RCC 7860 (cell line): ENCODE measurements at regions not wholly inside any gene's neighbourhood (a gene's known extent, or its start where the extent isn't known, plus 50 kb on each side); places are given as distances from the start of the nearest gene placed in this dataset.

Experiments used
- DNase-seq: peaks from one replicate; pipeline ENCODE4 v3.0.0-alpha.2; 2015; ENCODE audit warnings: low spot score
- FAIRE-seq: peaks from 2 replicates; lab custom pipeline; 2012; peaks lifted over from hg19 to GRCh38; lab: Jason Lieb, UNC

DNA sequence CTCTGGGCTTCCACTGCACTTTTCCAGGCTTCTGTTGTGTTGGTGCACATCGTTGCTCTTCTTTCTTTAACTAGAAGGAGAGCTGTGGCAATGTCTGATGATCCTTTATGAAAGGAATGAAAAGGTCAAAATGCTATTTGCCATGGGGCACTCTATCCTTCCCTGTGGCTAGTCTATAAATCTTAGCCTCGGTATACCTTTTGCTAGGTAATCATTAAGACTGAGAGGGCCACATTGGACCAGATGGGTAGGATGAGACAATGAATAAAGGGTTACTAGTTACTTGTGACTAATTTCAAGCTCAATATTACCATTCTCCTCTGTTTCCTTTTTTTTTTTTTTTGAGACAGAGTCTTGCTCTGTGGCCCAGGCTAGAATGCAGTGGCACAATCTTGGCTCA, 89.4 kb upstream of the C1orf87 start:
- FAIRE-seq: no peak
- no peak for DNase-seq

GRCh38 chr1:60160141-60160540, 86.6 kb upstream of the C1orf87 start:
- no peak for FAIRE-seq
- no peak for DNase-seq

GRCh38 chr1:60156371-60156770, 82.8 kb upstream of the C1orf87 start:
- FAIRE-seq: no peak
- no peak for DNase-seq

DNA sequence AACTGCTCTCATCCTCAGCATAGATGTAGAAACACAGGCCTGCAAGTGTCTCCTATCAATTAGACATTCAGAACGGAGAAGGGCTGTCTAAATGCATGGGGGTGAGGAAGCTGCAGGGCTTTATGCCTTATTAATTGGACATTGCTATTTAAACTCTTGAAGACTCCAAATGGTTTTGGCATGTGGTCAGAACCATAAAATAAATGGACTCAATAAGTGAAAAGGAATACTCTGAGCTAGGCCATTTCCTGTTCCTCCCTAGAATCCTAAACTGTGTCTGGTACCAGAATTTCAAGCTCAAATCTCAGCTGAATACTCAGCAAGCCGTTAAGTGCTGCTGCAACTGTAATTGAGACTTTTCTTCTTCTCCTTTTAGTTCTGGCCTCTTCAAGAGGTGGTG, 80.4 kb upstream of the C1orf87 start:
- DNase-seq (no peak), FAIRE-seq (no peak)

DNA sequence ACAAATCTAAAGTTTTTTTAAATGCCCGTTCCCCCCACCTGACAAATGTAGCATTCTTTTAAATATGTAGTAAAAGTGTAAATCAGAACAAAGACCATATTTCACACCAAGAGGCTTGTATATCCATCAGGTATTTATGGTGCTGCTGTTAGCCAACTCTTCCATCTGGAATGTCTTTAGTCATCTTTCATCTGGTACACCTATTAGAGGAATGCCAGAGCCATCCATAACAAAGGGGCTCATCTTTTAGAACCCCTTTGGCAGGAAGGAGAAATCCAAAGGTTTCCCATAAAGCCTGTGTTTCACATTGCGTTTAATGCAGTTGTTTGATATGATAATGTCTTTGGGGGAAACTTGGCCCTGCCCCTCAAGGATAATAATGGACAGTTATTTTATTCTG, 79.3 kb upstream of the C1orf87 start:
- DNase-seq (no peak), FAIRE-seq (no peak)

- DNase-seq (no peak), FAIRE-seq (no peak)
Observed at GRCh38 chr1:60151311-60151710, 77.7 kb upstream of the C1orf87 start.

GRCh38 chr1:60149251-60149650, 75.7 kb upstream of the C1orf87 start:
- no peak for FAIRE-seq

GRCh38 chr1:60146884-60147283, 73.3 kb upstream of the C1orf87 start:
- no peak for FAIRE-seq
- DNase-seq: no peak

More at GRCh38 chr1:60149251-60149650, 75.7 kb upstream of the C1orf87 start:
- DNase-seq: no peak

GRCh38 chr1:60145771-60146170, 72.2 kb upstream of the C1orf87 start:
- FAIRE-seq (no peak), DNase-seq (no peak)

- DNase-seq: no peak
- no peak for FAIRE-seq
Observed at GRCh38 chr1:60141743-60142142, 68.2 kb upstream of the C1orf87 start.

- no peak for FAIRE-seq
Observed at GRCh38 chr1:60141276-60141675, 67.7 kb upstream of the C1orf87 start.

DNA sequence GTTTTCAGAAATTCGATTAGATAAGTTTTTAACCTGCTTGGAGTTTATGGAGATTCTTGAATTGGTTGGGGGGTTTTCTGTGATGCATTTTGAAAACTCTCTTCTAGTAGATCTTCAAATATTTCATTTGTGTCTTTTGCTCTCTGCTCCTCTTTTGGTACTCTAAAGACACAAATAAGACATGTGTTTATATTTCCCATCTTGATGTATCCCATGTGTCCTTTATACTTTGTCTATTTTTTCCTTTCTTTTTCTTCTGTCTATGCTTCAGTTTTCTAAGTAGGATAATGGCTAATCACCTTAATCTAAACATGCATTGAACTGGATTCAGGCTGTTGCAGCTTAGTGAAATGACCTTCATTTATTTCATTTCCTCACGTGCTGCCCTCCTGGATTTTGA, 63.8 kb upstream of the C1orf87 start:
- FAIRE-seq: no peak
- DNase-seq: no peak

More at GRCh38 chr1:60141276-60141675, 67.7 kb upstream of the C1orf87 start:
- no peak for DNase-seq

- no peak for FAIRE-seq
- no peak for DNase-seq
Observed at GRCh38 chr1:60136395-60136794, 62.8 kb upstream of the C1orf87 start.

- DNase-seq (no peak), FAIRE-seq (no peak)
Observed at GRCh38 chr1:60134716-60135115, 61.1 kb upstream of the C1orf87 start.

GRCh38 chr1:60133848-60134247, 60.3 kb upstream of the C1orf87 start:
- DNase-seq (peak; percentile 11), FAIRE-seq (no peak)

DNA sequence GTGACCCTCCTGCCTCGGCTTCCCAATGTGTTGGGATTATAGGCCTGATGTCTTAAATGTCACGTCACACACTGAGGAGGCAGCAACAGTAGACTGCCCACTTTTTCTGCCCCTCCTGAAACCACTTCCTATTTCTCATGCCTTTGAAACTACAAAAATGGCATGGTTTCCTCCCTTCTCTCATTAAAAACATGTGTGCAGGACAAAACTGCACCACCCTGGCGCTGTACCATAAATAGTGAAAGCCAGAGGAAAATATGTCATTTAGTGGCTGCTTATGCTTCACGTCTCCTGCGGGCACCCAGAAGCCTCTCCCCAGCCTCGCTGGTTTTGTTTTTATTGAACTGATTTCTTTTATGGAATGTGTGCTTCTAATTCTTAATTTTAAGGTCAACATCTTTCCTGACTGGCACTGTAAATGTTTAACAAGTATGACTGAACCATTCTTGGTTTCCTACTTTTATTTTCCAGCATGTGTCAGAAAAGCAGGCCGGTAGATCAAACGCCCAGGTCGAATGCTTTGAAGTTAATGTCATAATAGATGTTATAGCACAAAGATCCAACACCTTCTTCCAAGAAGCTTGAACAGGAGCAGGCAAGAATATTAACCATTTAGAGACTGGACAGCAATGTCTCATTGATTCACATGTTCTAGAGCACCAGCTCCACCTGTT, 59.6 kb upstream of the C1orf87 start:
- DNase-seq (peak; percentile 71), FAIRE-seq (no peak)

GRCh38 chr1:60132108-60132507, 58.5 kb upstream of the C1orf87 start:
- no peak for FAIRE-seq
- DNase-seq: no peak

- DNase-seq (no peak), FAIRE-seq (no peak)
Observed at GRCh38 chr1:60130703-60131102, 57.1 kb upstream of the C1orf87 start.

GRCh38 chr1:60129911-60130310, 56.3 kb upstream of the C1orf87 start:
- FAIRE-seq (no peak), DNase-seq (no peak)

DNA sequence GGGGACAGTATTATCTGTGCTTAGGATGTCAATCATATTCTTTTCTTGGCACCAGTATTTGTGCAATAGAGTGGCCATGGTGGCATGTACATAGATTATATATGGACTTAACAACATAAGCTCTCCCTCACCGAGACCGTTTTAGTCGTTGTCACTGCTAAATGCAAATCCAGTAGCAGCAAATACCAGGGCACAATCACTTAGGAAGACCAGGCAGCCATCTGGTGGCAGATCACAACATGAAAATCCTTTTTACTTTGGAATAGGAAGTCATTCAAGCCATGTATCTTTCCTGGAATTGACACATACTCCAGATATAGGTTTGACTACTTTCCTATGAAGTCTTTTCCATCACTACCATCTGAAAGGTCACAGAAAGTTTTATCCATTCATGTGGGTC, 53.2 kb upstream of the C1orf87 start:
- FAIRE-seq (no peak), DNase-seq (no peak)
